A549 (cell line): ENCODE measurements at regions not wholly inside any gene's neighbourhood (a gene's known extent, or its start where the extent isn't known, plus 50 kb on each side); places are given as distances from the start of the nearest gene placed in this dataset.

Experiments
- EP300 ChIP-seq, 2 experiments: fragments of >200 bp; sonication (Bioruptor Twin); formaldehyde crosslinking; IDR thresholded peaks; 2 replicates in 1 of 2; 3 replicates in 1 of 2; pipeline ENCODE4 v1.6.1; 2016 to 2017
- USF2 ChIP-seq: fragments of 450-650 bp; IDR thresholded peaks from 2 replicates; pipeline ENCODE4 v1.6.1; 2014; ENCODE audit warnings: antibody characterized with exemption
- TF ChIP-seq, protein P1 (sequence below): fragments of >200 bp; sonication (Bioruptor Twin); formaldehyde crosslinking; IDR thresholded peaks from 3 replicates; pipeline ENCODE4 v1.5.1; 2016

GRCh38 chr1:116454940-116455339 is 81.9 kb downstream of the ATP1A1 start:
- no peak for TF ChIP-seq EP300 (IDR thresholded peaks at IDR 0.05)
- TF ChIP-seq, protein P1, sequence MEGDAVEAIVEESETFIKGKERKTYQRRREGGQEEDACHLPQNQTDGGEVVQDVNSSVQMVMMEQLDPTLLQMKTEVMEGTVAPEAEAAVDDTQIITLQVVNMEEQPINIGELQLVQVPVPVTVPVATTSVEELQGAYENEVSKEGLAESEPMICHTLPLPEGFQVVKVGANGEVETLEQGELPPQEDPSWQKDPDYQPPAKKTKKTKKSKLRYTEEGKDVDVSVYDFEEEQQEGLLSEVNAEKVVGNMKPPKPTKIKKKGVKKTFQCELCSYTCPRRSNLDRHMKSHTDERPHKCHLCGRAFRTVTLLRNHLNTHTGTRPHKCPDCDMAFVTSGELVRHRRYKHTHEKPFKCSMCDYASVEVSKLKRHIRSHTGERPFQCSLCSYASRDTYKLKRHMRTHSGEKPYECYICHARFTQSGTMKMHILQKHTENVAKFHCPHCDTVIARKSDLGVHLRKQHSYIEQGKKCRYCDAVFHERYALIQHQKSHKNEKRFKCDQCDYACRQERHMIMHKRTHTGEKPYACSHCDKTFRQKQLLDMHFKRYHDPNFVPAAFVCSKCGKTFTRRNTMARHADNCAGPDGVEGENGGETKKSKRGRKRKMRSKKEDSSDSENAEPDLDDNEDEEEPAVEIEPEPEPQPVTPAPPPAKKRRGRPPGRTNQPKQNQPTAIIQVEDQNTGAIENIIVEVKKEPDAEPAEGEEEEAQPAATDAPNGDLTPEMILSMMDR = no peak
- TF ChIP-seq USF2 = no peak
